ENCODE measurements at regions not wholly inside any gene's neighbourhood (a gene's known extent, or its start where the extent isn't known, plus 50 kb on each side); places are given as distances from the start of the nearest gene placed in this dataset.

GRCh38 chr4:187109636-187110035, 386.0 kb upstream of the FAT1 start:
- no peak for TF ChIP-seq POLR2A (IDR thresholded peaks at IDR 0.05)
- TF ChIP-seq, protein P1, sequence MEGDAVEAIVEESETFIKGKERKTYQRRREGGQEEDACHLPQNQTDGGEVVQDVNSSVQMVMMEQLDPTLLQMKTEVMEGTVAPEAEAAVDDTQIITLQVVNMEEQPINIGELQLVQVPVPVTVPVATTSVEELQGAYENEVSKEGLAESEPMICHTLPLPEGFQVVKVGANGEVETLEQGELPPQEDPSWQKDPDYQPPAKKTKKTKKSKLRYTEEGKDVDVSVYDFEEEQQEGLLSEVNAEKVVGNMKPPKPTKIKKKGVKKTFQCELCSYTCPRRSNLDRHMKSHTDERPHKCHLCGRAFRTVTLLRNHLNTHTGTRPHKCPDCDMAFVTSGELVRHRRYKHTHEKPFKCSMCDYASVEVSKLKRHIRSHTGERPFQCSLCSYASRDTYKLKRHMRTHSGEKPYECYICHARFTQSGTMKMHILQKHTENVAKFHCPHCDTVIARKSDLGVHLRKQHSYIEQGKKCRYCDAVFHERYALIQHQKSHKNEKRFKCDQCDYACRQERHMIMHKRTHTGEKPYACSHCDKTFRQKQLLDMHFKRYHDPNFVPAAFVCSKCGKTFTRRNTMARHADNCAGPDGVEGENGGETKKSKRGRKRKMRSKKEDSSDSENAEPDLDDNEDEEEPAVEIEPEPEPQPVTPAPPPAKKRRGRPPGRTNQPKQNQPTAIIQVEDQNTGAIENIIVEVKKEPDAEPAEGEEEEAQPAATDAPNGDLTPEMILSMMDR (IDR thresholded peaks at IDR 0.05) = no peak
